ENCODE measurements at regions not wholly inside any gene's neighbourhood (a gene's known extent, or its start where the extent isn't known, plus 50 kb on each side); places are given as distances from the start of the nearest gene placed in this dataset.
"Not testable (repeated sequence)": the region's sequence is repeated elsewhere in the genome, so short reads cannot be mapped to it uniquely, and the experiment has no call there.

GRCh38 chr22:22946131-22946530 is 58.5 kb downstream of the IGLL5 start:
- DNase-seq, result no peak

- no peak for DNase-seq
Measured at GRCh38 chr22:22948651-22949571, 61.3 kb downstream of the IGLL5 start.

- DNase-seq, result no peak
Measured at GRCh38 chr22:22949953-22950352, 62.3 kb downstream of the IGLL5 start.

- DNase-seq, result no peak
Measured at GRCh38 chr22:22951035-22951434, 63.4 kb downstream of the IGLL5 start.

GRCh38 chr22:22952531-22953280 is 65.1 kb downstream of the IGLL5 start:
- DNase-seq, result no peak

GRCh38 chr22:22953791-22954190 is 66.2 kb downstream of the IGLL5 start:
- DNase-seq, result no peak

- no peak for DNase-seq
Measured at GRCh38 chr22:22954656-22955055, 67.0 kb downstream of the IGLL5 start.

GRCh38 chr22:22955276-22955798 is 67.7 kb downstream of the IGLL5 start:
- DNase-seq, result no peak

GRCh38 chr22:22955866-22956535 is 68.4 kb downstream of the IGLL5 start:
- DNase-seq, result peak; percentile 51

GRCh38 chr22:22957090-22957489 is 69.5 kb downstream of the IGLL5 start:
- DNase-seq, result no peak

- no peak for DNase-seq
Measured at GRCh38 chr22:22958621-22959020, 71.0 kb downstream of the IGLL5 start.

GRCh38 chr22:22959147-22959827 is 71.7 kb downstream of the IGLL5 start:
- peak; percentile 76 for DNase-seq

- DNase-seq, result no peak
Measured at GRCh38 chr22:22960307-22960706, 72.7 kb downstream of the IGLL5 start.

- no peak for DNase-seq
Measured at GRCh38 chr22:22961574-22961973, 74.0 kb downstream of the IGLL5 start.

GRCh38 chr22:22968366-22968765 is 80.8 kb downstream of the IGLL5 start:
- no peak for DNase-seq

GRCh38 chr22:22972605-22973004 is 85.0 kb downstream of the IGLL5 start:
- DNase-seq, result not testable (repeated sequence)

- no peak for DNase-seq
Measured at GRCh38 chr22:22973336-22973735, 85.7 kb downstream of the IGLL5 start.

GRCh38 chr22:22974156-22974555 is 86.5 kb downstream of the IGLL5 start:
- no peak for DNase-seq

GRCh38 chr22:22974795-22975580 is 87.4 kb downstream of the IGLL5 start:
- DNase-seq, result no peak

- DNase-seq, result no peak
Measured at GRCh38 chr22:22976033-22976922, 88.7 kb downstream of the IGLL5 start.
